OCI-LY7 (cell line): ENCODE measurements at regions not wholly inside any gene's neighbourhood (a gene's known extent, or its start where the extent isn't known, plus 50 kb on each side); places are given as distances from the start of the nearest gene placed in this dataset.

ENCODE experiments used
- BruUV-seq: library from RNA; stranded (reverse); fragments of 400-500 nt; replicated peaks from 2 replicates; lab custom pipeline; 2021; lab: Mats Ljungman, UMichigan
- CTCF ChIA-PET: fragments of 300-600 bp; sonication (Branson Sonifier 250); formaldehyde crosslinking; loops from one replicate; lab custom pipeline; 2022; ENCODE audit warnings: antibody characterized with exemption; ENCODE audit not compliant: unreplicated experiment; lab: Charles Lee
- POLR2A ChIA-PET: fragments of 300-600 bp; sonication (Branson Sonifier 250); formaldehyde crosslinking; loops from one replicate; lab custom pipeline; 2022; ENCODE audit warnings: antibody characterized with exemption; lab: Charles Lee
- DNase-seq: peaks from one replicate; pipeline ENCODE4 v3.0.0-alpha.2; 2015; ENCODE audit warnings: low spot score
- H2AFZ ChIP-seq: fragments of 200-600 bp; sonication (generic), shearing (Covaris generic); 2 replicates; pipeline ENCODE4 v1.6.1; 2014; ENCODE audit warnings: mild to moderate bottlenecking, antibody characterized with exemption, low read length, moderate library complexity
- H3K27ac ChIP-seq: fragments of 200-600 bp; sonication (generic); 2 replicates; pipeline ENCODE4 v1.5.1; 2014; ENCODE audit warnings: mixed run types, low read depth, mild to moderate bottlenecking, moderate library complexity, low read length, inconsistent platforms; ENCODE audit not compliant: poor library complexity, severe bottlenecking
- H3K36me3 ChIP-seq: fragments of 200-600 bp; sonication (generic); 2 replicates; pipeline ENCODE4 v1.6.1; 2014; ENCODE audit warnings: mild to moderate bottlenecking, antibody characterized with exemption, low read length, moderate library complexity, mixed read lengths; ENCODE audit not compliant: insufficient read depth
- H3K4me1 ChIP-seq: fragments of 200-600 bp; sonication (generic); 2 replicates; pipeline ENCODE4 v1.5.1; 2014; ENCODE audit warnings: mild to moderate bottlenecking, low read length; ENCODE audit not compliant: insufficient read depth, poor library complexity, severe bottlenecking
- H3K4me2 ChIP-seq: fragments of 200-600 bp; sonication (generic); 2 replicates; pipeline ENCODE4 v1.6.1; 2014; ENCODE audit warnings: mild to moderate bottlenecking, low read length
- H3K4me3 ChIP-seq: fragments of 200-600 bp; sonication (generic); 2 replicates; pipeline ENCODE4 v1.5.1; 2014; ENCODE audit warnings: mild to moderate bottlenecking, low read depth, low read length; ENCODE audit not compliant: poor library complexity, severe bottlenecking
- H3K79me2 ChIP-seq: fragments of 200-600 bp; sonication (generic); 2 replicates; pipeline ENCODE4 v1.6.1; 2016; ENCODE audit warnings: low read depth, mild to moderate bottlenecking, low read length, moderate library complexity, mixed read lengths; ENCODE audit not compliant: insufficient read depth
- H3K9me2 ChIP-seq: fragments of 200-600 bp; sonication (generic); 2 replicates; pipeline ENCODE4 v1.6.1; 2016; ENCODE audit warnings: mild to moderate bottlenecking, low read length, mixed read lengths; ENCODE audit not compliant: insufficient read depth
- H3K9me3 ChIP-seq: fragments of 200-600 bp; sonication (generic); 2 replicates; pipeline ENCODE4 v1.6.1; 2014; ENCODE audit warnings: mild to moderate bottlenecking, mixed run types, low read length, mixed read lengths
- H4K20me1 ChIP-seq: fragments of 200-600 bp; sonication (generic); 2 replicates; pipeline ENCODE4 v1.6.1; 2014; ENCODE audit warnings: mild to moderate bottlenecking, antibody characterized with exemption, low read length, moderate library complexity, mixed read lengths; ENCODE audit not compliant: insufficient read depth
- CTCF ChIP-seq: fragments of 200-600 bp; sonication (generic); conservative IDR thresholded peaks from 2 replicates; pipeline ENCODE4 v1.5.1; 2014; ENCODE audit warnings: mild to moderate bottlenecking, antibody characterized with exemption, low read length, moderate library complexity, mixed read lengths
- EZH2phosphoT487 ChIP-seq: fragments of 200-600 bp; sonication (generic); IDR thresholded peaks from 2 replicates; pipeline ENCODE4 v1.6.1; 2018; ENCODE audit warnings: low read depth, borderline replicate concordance, mild to moderate bottlenecking, mixed run types, antibody characterized with exemption, low read length, moderate library complexity, mixed read lengths
- intact Hi-C: fragments of 100-400 bp; cut with micrococcal nuclease; formaldehyde crosslinking; loops from one replicate; pipeline ENCODE4 v1.10.0; 2022; ENCODE audit not compliant: unreplicated experiment

DNA sequence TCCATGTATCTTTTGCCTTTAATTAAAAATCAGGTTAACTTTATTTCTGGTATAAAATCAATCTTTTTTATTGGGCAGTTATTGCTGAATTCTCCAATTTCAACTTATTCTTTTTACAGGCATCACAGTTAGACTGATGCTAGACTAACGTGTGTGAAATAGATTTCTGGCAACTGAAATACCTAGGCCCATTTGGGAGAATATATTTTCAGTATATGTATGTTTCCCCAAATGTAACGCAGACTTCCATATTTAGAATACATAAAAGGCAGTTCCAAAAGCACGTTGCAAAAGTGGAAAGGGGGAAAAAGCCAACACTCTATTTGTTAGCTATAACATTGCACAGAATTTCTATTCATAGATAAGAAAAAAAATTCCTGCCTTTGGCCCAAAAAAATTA lies 297.0 kb downstream of the ATP23 start:
- intact Hi-C loops, result no loop called here

GRCh38 chr12:58241099-58241498 lies 299.7 kb downstream of the ATP23 start:
- POLR2A ChIA-PET, result interaction anchor here (0.8 kb wide), 1 partner anchor 23 kb away, joined by 3 read pairs; no protein-coding TSS in a partner anchor
- no peaks in the 10 kb centered on the region for H3K4me1 ChIP-seq
- no peaks in the 10 kb centered on the region for H3K79me2 ChIP-seq
- no peak for DNase-seq
- H2AFZ ChIP-seq, result no peak overlapping the region
- H3K36me3 ChIP-seq, result no peaks in the 10 kb centered on the region
- no peaks in the 10 kb centered on the region for H3K9me3 ChIP-seq
- H3K9me2 ChIP-seq, result no peaks in the 10 kb centered on the region
- H3K4me2 ChIP-seq, result no peak overlapping the region
- H4K20me1 ChIP-seq, result no peaks in the 10 kb centered on the region
- intact Hi-C loops, result no loop called here
- no peak overlapping the region for H3K4me3 ChIP-seq
- TF ChIP-seq EZH2phosphoT487, result no peak
- TF ChIP-seq CTCF, result no peak
- no TSS peak for BruUV-seq
- CTCF ChIA-PET, result no interaction called here
- H3K27ac ChIP-seq, result no peak overlapping the region

More for the DNA sequence above, 297.0 kb downstream of the ATP23 start:
- CTCF ChIA-PET, result no interaction called here
- Histone ChIP-seq H2AFZ (no peak overlapping the region), H3K4me2 (no peak overlapping the region), H3K79me2 (no peaks in the 10 kb centered on the region), H3K9me2 (no peaks in the 10 kb centered on the region), H4K20me1 (no peaks in the 10 kb centered on the region), H3K27ac (no peak overlapping the region), H3K9me3 (no peaks in the 10 kb centered on the region), H3K36me3 (no peaks in the 10 kb centered on the region), H3K4me1 (no peaks in the 10 kb centered on the region), H3K4me3 (no peak overlapping the region)
- no peak for DNase-seq
- POLR2A ChIA-PET, result no interaction called here
- no peak for TF ChIP-seq EZH2phosphoT487
- no peak for TF ChIP-seq CTCF
- BruUV-seq, result no TSS peak

DNA sequence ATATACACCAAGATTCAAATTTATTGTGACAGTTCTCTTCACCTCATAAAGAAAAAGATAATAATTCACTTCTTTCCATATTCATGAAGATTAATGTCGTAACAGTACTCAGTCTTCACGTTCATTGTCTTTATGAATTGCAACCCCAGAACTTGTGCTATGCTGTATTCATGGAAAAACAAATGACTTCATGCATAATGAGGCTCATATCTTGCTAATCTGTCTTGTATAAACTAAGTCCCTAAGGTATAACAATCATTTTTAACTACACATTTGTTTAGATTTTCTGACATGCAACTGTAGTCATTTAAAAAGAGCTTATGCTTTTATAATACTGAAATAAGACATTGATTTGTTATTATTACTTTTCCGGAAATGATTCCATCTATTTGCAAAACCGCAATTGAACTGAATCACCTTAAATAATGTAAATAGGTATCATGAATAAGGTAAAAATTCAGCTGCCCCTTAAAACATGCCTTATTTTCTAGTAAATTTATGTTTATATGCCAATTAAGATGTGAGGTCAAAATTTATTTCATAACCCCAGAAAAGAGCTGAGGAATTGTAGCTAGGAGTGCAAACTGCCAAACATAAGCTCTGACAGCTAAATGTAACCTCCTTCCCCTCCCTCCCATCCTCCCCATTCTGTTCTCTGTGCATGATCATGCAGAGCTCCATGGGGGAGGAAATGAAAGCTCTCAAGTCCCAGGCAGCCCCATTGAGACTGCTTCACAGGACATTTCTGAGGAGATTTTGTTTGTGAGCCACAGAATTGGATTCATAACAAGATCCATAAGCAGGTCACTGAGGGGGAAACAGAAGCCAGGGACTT lies 301.6 kb downstream of the ATP23 start:
- no peak overlapping the region for H3K27ac ChIP-seq
- H3K79me2 ChIP-seq, result no peaks in the 10 kb centered on the region
- BruUV-seq, result no TSS peak
- DNase-seq, result no peak
- no peaks in the 10 kb centered on the region for H3K9me3 ChIP-seq
- POLR2A ChIA-PET, result interaction anchor here (1.2 kb wide), 1 partner anchor 20 kb away, joined by 5 read pairs; no protein-coding TSS in a partner anchor
- TF ChIP-seq EZH2phosphoT487 (no peak), CTCF (no peak)
- no peaks in the 10 kb centered on the region for H3K9me2 ChIP-seq
- CTCF ChIA-PET, result no interaction called here
- H2AFZ ChIP-seq, result no peak overlapping the region
- no peak overlapping the region for H3K4me2 ChIP-seq
- H3K36me3 ChIP-seq, result no peaks in the 10 kb centered on the region
- H4K20me1 ChIP-seq, result no peaks in the 10 kb centered on the region
- H3K4me1 ChIP-seq, result no peaks in the 10 kb centered on the region
- no peak overlapping the region for H3K4me3 ChIP-seq
- intact Hi-C loops, result no loop called here
